K562 (cell line): ENCODE measurements at regions not wholly inside any gene's neighbourhood (a gene's known extent, or its start where the extent isn't known, plus 50 kb on each side); places are given as distances from the start of the nearest gene placed in this dataset.

Experiments
- ADNP ChIP-seq: fragments of 200-800 bp; sonication (Bioruptor generic); IDR thresholded peaks from 2 replicates; pipeline ENCODE4 v1.6.1; 2016; ENCODE audit warnings: missing genetic modification characterization, missing compliant biosample characterization
- CBFA2T3 ChIP-seq: fragments of 450-650 bp; IDR thresholded peaks from 2 replicates; pipeline ENCODE4 v1.6.1; 2017
- CEBPG ChIP-seq, 3 experiments: fragments of 200-800 bp in 1 of 3; sonication (Bioruptor generic) in 1 of 3; sonication (generic) in 1 of 3; formaldehyde crosslinking in 1 of 3; IDR thresholded peaks in 2 of 3; conservative IDR thresholded peaks in 1 of 3; 2 replicates each; pipeline versions ENCODE4 v1.6.1 to v1.8.0; 2016 to 2022; ENCODE audit warnings: missing compliant biosample characterization in 2 of 3, missing genetic modification characterization in 2 of 3, mild to moderate bottlenecking in 1 of 3, missing genetic modification reagents in 1 of 3
- CREB3L1 ChIP-seq: fragments of 450-650 bp; IDR thresholded peaks from 2 replicates; pipeline ENCODE4 v1.6.1; 2014; ENCODE audit warnings: low read depth, mild to moderate bottlenecking, moderate library complexity, borderline replicate concordance
- DIDO1 ChIP-seq: fragments of 450-650 bp; IDR thresholded peaks from 2 replicates; pipeline ENCODE4 v1.6.1; 2016; ENCODE audit warnings: low read depth, missing biosample characterization, missing genetic modification characterization
- DPF2 ChIP-seq: fragments of 450-650 bp; IDR thresholded peaks from 2 replicates; pipeline ENCODE4 v1.6.1; 2016
- ELF4 ChIP-seq: fragments of 450-650 bp; formaldehyde crosslinking; IDR thresholded peaks from 2 replicates; pipeline ENCODE4 v1.4.0; 2022; ENCODE audit warnings: missing genetic modification characterization
- EP300 ChIP-seq: IDR thresholded peaks from 2 replicates; pipeline ENCODE4 v1.6.1; 2012; ENCODE audit warnings: low read length, improper control_type of control experiment
- HINFP ChIP-seq: fragments of 450-650 bp; conservative IDR thresholded peaks from 2 replicates; pipeline ENCODE4 v1.6.1; 2016; ENCODE audit warnings: missing genetic modification characterization, low read depth, mild to moderate bottlenecking, control low read depth, missing compliant biosample characterization
- HNRNPL ChIP-seq: fragments of 200-400 bp; formaldehyde crosslinking; IDR thresholded peaks from 2 replicates; pipeline ENCODE4 v1.6.1; 2017; ENCODE audit warnings: low read depth, mild to moderate bottlenecking, low read length
- MCM3 ChIP-seq: fragments of 450-650 bp; IDR thresholded peaks from 2 replicates; pipeline ENCODE4 v1.6.1; 2016
- MEIS2 ChIP-seq: fragments of 450-650 bp; IDR thresholded peaks from 2 replicates; pipeline ENCODE4 v1.6.1; 2014; ENCODE audit warnings: mild to moderate bottlenecking; ENCODE audit not compliant: partially characterized antibody
- PKNOX1 ChIP-seq: fragments of 450-650 bp; IDR thresholded peaks from 2 replicates; pipeline ENCODE4 v1.6.1; 2016
- SMAD4 ChIP-seq: fragments of 250-450 bp; sonication (Bioruptor Pico); conservative IDR thresholded peaks from 2 replicates; pipeline ENCODE4 v1.8.0; 2021; ENCODE audit warnings: inconsistent platforms, mild to moderate bottlenecking, moderate library complexity
- SMARCA4 ChIP-seq: fragments of 450-650 bp; IDR thresholded peaks from 2 replicates; pipeline ENCODE4 v1.6.1; 2016
- TAF9B ChIP-seq: fragments of 450-650 bp; IDR thresholded peaks from 2 replicates; pipeline ENCODE4 v1.6.1; 2018; ENCODE audit warnings: mild to moderate bottlenecking; ENCODE audit not compliant: partially characterized antibody
- TCF3 ChIP-seq: sonication (generic); formaldehyde crosslinking; IDR thresholded peaks from 2 replicates; pipeline ENCODE4 v1.4.0; 2020; ENCODE audit warnings: mild to moderate bottlenecking, missing genetic modification reagents
- TFAP4 ChIP-seq: sonication (generic); formaldehyde crosslinking; IDR thresholded peaks from 2 replicates; pipeline ENCODE4 v1.8.0; 2022; ENCODE audit warnings: missing genetic modification reagents, mild to moderate bottlenecking, moderate library complexity, borderline replicate concordance
- THRA ChIP-seq: fragments of 450-650 bp; IDR thresholded peaks from 2 replicates; pipeline ENCODE4 v1.6.1; 2017; ENCODE audit warnings: mild to moderate bottlenecking, moderate library complexity
- ZBTB7A ChIP-seq: IDR thresholded peaks from 2 replicates; pipeline ENCODE4 v1.6.1; 2011; ENCODE audit warnings: low read depth, mild to moderate bottlenecking, low read length, moderate library complexity, borderline replicate concordance; ENCODE audit not compliant: control insufficient read depth
- ZFX ChIP-seq: sonication (generic); formaldehyde crosslinking; IDR thresholded peaks from 2 replicates; pipeline ENCODE4 v1.8.0; 2022; ENCODE audit warnings: mild to moderate bottlenecking, missing genetic modification reagents, moderate library complexity
- ZNF449 ChIP-seq: fragments of 250-450 bp; sonication (Bioruptor Pico); IDR thresholded peaks from 2 replicates; pipeline ENCODE4 v1.8.0; 2022; ENCODE audit warnings: moderate library complexity, mild to moderate bottlenecking, inconsistent platforms

GRCh38 chr4:179750374-179750773, 2308.1 kb upstream of the AGA start (continued):
- TF ChIP-seq CEBPG (CRISPR knock-in tag; IDR thresholded peaks at IDR 0.05) (peak; percentile 40; the same call in 1 of the 2 replicates), CEBPG (tag; conservative IDR thresholded peaks at IDR 0.05 in 1 of 2, IDR thresholded peaks at IDR 0.05 in 1 of 2) (0 out of 4 replicates have a peak, but pooled peaks of 1 of the 2 experiments have one; percentile 24), HINFP (tag) (peak; percentile 69; the same call in 1 of the 2 replicates), ZFX (CRISPR knock-in tag) (no peak), EP300 (peak; percentile 55; the same call in 1 of the 2 replicates), SMAD4 (CRISPR knock-in tag) (peak; percentile 45; the same call in 1 of the 2 replicates), TAF9B (peak; percentile 12), MEIS2 (peak; percentile 95), THRA (no peak), ELF4 (CRISPR knock-in tag) (peak; percentile 88), ZNF449 (CRISPR knock-in tag) (peak; percentile 10; the same call in 1 of the 2 replicates), CBFA2T3 (peak; percentile 90), MCM3 (no peak), HNRNPL (no peak), TCF3 (CRISPR knock-in tag) (peak; percentile 89), ADNP (tag) (no peak), DPF2 (peak; percentile 71), CREB3L1 (no peak), PKNOX1 (peak; percentile 84), TFAP4 (CRISPR knock-in tag) (peak; percentile 61), DIDO1 (tag) (no peak), SMARCA4 (0 out of 2 replicates have a peak, but pooled peaks have one; percentile 30), ZBTB7A (no peak)
